PC-9 (cell line): ENCODE measurements at regions not wholly inside any gene's neighbourhood (a gene's known extent, or its start where the extent isn't known, plus 50 kb on each side); places are given as distances from the start of the nearest gene placed in this dataset.

ENCODE experiments used
- CTCF ChIP-seq: fragments of 200-600 bp; sonication (generic); conservative IDR thresholded peaks from 2 replicates; pipeline ENCODE4 v1.6.1; 2017; ENCODE audit warnings: mixed run types, antibody characterized with exemption, mild to moderate bottlenecking, moderate library complexity
- EZH2 ChIP-seq: fragments of 200-600 bp; sonication (generic); IDR thresholded peaks from 2 replicates; pipeline ENCODE4 v1.8.0; 2017; ENCODE audit warnings: antibody characterized with exemption, low read depth

GRCh38 chr5:126219616-126220015, 203.6 kb upstream of the GRAMD2B start:
- TF ChIP-seq CTCF (no peak), EZH2 (no peak)
